ENCODE measurements at regions not wholly inside any gene's neighbourhood (a gene's known extent, or its start where the extent isn't known, plus 50 kb on each side); places are given as distances from the start of the nearest gene placed in this dataset.

GRCh38 chr5:163731256-163731655 lies 225.8 kb downstream of the MAT2B start:
- no peak for FAIRE-seq
- Histone ChIP-seq H3K4me1 (ENCODE audit: control insufficient read depth, insufficient read depth, low read length) (no peaks in the 10 kb centered on the region), H4K20me1 (ENCODE audit: control insufficient read depth, insufficient read depth) (no peaks in the 10 kb centered on the region), H2AFZ (ENCODE audit: control insufficient read depth, low read depth, low read length) (no peak overlapping the region), H3K4me3 (no peak overlapping the region), H3K36me3 (ENCODE audit: control insufficient read depth in 2 of 2, insufficient read depth in 2 of 2, low read length in 1 of 2) (no peaks in the 10 kb centered on the region), H3K79me2 (ENCODE audit: control insufficient read depth, insufficient read depth, low read length) (no peaks in the 10 kb centered on the region), H3K9me3 (replicated peaks; ENCODE audit: control insufficient read depth, insufficient read depth, low read length) (no peaks in the 10 kb centered on the region), H3K9ac (ENCODE audit: control insufficient read depth, insufficient read depth, low read length) (no peak overlapping the region), H3K27ac (ENCODE audit: control insufficient read depth, insufficient read depth) (no peak overlapping the region), H3K27me3 (replicated peaks in 1 of 2; ENCODE audit: control insufficient read depth in 2 of 2, insufficient read depth in 2 of 2, low read length in 1 of 2) (no peaks in the 10 kb centered on the region), H3K4me2 (ENCODE audit: control insufficient read depth, insufficient read depth) (no peak overlapping the region)
- 95% methylated on average over 2 of the region's 2 CpGs for WGBS (ENCODE audit: insufficient coverage, insufficient replicate concordance, low lambda C conversion rate, missing lambda C conversion rate)
- SMC1A ChIA-PET (ENCODE audit: uncharacterized antibody, unreplicated experiment) = interaction anchor here (1.0 kb wide), 1 partner anchor 10 kb away, joined by 3 read pairs; no protein-coding TSS in a partner anchor
- intact Hi-C loops (cut with micrococcal nuclease; ENCODE audit: unreplicated experiment) = no loop called here
- in situ Hi-C loops (cut with MboI) = no loop called here
- POLR2A ChIA-PET = no interaction called here
- BruUV-seq (replicated peaks) = no TSS peak
- no peak for DNase-seq (ENCODE audit: low read depth, low spot score)
- no peak for ATAC-seq
- CTCF ChIA-PET = no interaction called here
- RAD21 ChIA-PET (ENCODE audit: unreplicated experiment) = no interaction called here
- TF ChIP-seq RB1 (IDR thresholded peaks at IDR 0.05; ENCODE audit: borderline replicate concordance) (no peak), JUNB (IDR thresholded peaks at IDR 0.05) (no peak), SIX5 (IDR thresholded peaks at IDR 0.05; ENCODE audit: low read depth, low read length, severe bottlenecking) (no peak)

DNA sequence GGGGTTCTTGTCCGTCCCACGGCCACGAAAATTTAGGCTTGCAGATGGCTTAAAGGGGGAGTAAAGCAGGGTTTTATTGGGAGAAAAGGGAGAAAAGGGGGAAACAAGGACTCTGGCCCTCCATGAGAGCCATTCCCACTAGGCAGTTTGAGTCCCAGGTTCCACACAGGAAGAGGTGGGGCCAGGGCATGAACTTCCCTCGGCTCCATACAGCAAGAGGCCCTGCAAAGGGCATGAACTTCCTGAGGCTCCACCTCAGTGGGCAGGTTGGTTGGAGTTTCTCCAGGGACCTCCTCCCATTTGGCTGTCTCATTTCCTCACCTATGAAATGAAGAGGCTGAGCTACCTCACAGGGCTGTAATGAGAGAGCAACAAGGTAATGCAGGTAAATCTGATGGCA lies 229.7 kb downstream of the MAT2B start:
- no peak overlapping the region for H2AFZ ChIP-seq (ENCODE audit: control insufficient read depth, low read depth, low read length)

More for the DNA sequence above, 229.7 kb downstream of the MAT2B start:
- ChIA-PET POLR2A (no interaction called here), CTCF (no interaction called here), SMC1A (ENCODE audit: uncharacterized antibody, unreplicated experiment) (no interaction called here), RAD21 (ENCODE audit: unreplicated experiment) (no interaction called here)
- no peak overlapping the region for H3K9ac ChIP-seq (ENCODE audit: control insufficient read depth, insufficient read depth, low read length)
- BruUV-seq (replicated peaks) = no TSS peak
- no peak overlapping the region for H3K27ac ChIP-seq (ENCODE audit: control insufficient read depth, insufficient read depth)
- no peaks in the 10 kb centered on the region for H4K20me1 ChIP-seq (ENCODE audit: control insufficient read depth, insufficient read depth)
- no peak overlapping the region for H3K4me3 ChIP-seq
- DNase-seq (ENCODE audit: low read depth, low spot score) = no peak
- no peaks in the 10 kb centered on the region for H3K9me3 ChIP-seq (replicated peaks; ENCODE audit: control insufficient read depth, insufficient read depth, low read length)
- FAIRE-seq = no peak
- in situ Hi-C loops (cut with MboI) = no loop called here
- no peak for ATAC-seq
- no peaks in the 10 kb centered on the region for H3K36me3 ChIP-seq (ENCODE audit: control insufficient read depth in 2 of 2, insufficient read depth in 2 of 2, low read length in 1 of 2)
- H3K4me2 ChIP-seq (ENCODE audit: control insufficient read depth, insufficient read depth) = no peak overlapping the region
- TF ChIP-seq RAD51 (IDR thresholded peaks at IDR 0.05) (no peak), ZBED1 (IDR thresholded peaks at IDR 0.05; ENCODE audit: borderline replicate concordance) (no peak), SRF (IDR thresholded peaks at IDR 0.05; ENCODE audit: low read depth in 2 of 2, low read length in 2 of 2) (no peak)
- intact Hi-C loops (cut with micrococcal nuclease; ENCODE audit: unreplicated experiment) = no loop called here
- H3K27me3 ChIP-seq (replicated peaks in 1 of 2; ENCODE audit: control insufficient read depth in 2 of 2, insufficient read depth in 2 of 2, low read length in 1 of 2) = no peaks in the 10 kb centered on the region
- no peaks in the 10 kb centered on the region for H3K4me1 ChIP-seq (ENCODE audit: control insufficient read depth, insufficient read depth, low read length)
- no peaks in the 10 kb centered on the region for H3K79me2 ChIP-seq (ENCODE audit: control insufficient read depth, insufficient read depth, low read length)
- WGBS (ENCODE audit: insufficient coverage, insufficient replicate concordance, low lambda C conversion rate, missing lambda C conversion rate) = 62% methylated on average over 4 of the region's 4 CpGs

Data from GM12878 (cell line).